ENCODE measurements at regions not wholly inside any gene's neighbourhood (a gene's known extent, or its start where the extent isn't known, plus 50 kb on each side); places are given as distances from the start of the nearest gene placed in this dataset.
A peak's percentile ranks its signal among the peaks of the same experiment; 100 is the strongest.
"Not testable (repeated sequence)": the region's sequence is repeated elsewhere in the genome, so short reads cannot be mapped to it uniquely, and the experiment has no call there.

GRCh38 chr6:14999106-14999505, 246.8 kb upstream of the JARID2 start:
- no peak for DNase-seq (ENCODE audit: low read depth)

- DNase-seq (ENCODE audit: low read depth), result no peak
These were observed 244.5 kb upstream of the JARID2 start for GRCh38 chr6:15001326-15001910.

- DNase-seq (ENCODE audit: low read depth), result no peak
These were observed 237.6 kb upstream of the JARID2 start for GRCh38 chr6:15008269-15008668.

DNA sequence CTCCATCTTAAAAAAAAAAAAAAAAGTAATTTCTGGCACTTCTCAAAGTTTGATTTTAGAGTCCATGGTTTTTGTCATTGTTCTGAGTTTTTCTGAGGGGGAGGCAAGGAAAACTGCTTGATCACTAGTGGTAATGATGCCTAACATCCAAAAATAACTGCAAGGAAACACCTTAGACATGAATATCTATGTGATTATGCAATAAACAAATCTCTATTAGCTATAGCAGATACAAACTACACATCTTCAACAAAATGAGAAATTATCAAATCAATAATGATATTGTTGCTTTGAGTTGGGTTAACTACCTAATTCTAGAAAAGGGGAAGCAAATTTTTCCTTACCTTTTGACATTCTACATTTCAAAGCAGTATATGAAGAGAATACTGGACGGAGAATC, 230.9 kb upstream of the JARID2 start:
- DNase-seq (ENCODE audit: low read depth), result no peak

GRCh38 chr6:15016813-15017212, 229.1 kb upstream of the JARID2 start:
- no peak for DNase-seq (ENCODE audit: low read depth)

GRCh38 chr6:15017261-15017660, 228.6 kb upstream of the JARID2 start:
- peak; percentile 21 for DNase-seq (ENCODE audit: low read depth)

- DNase-seq (ENCODE audit: low read depth), result no peak
These were observed 228.1 kb upstream of the JARID2 start for GRCh38 chr6:15017803-15018202.

GRCh38 chr6:15020119-15020770, 225.6 kb upstream of the JARID2 start:
- DNase-seq (ENCODE audit: low read depth), result no peak

- no peak for DNase-seq (ENCODE audit: low read depth)
These were observed 224.8 kb upstream of the JARID2 start for GRCh38 chr6:15021074-15021473.

DNA sequence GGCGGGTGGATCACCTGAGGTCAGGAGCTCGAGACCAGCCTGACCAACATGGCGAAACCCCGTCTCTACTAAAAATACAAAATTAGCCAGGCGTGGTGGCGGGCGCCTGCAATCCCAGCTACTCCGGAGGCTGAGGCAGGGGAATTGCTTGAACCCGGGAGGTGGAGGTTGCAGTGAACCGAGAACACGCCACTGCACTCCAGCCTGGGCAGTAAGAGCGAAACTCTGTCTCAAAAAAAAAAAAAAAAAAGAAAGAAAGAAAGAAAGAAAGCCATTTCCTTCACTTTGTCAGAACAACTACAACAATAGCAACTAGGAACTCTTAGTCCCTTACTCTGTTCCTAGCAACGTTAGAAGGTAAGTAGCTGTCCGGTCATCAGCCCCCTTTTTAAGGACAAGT, 222.9 kb upstream of the JARID2 start:
- not testable (repeated sequence) for DNase-seq (ENCODE audit: low read depth)

- no peak for DNase-seq (ENCODE audit: low read depth)
These were observed 222.4 kb upstream of the JARID2 start for GRCh38 chr6:15023448-15023847.

DNA sequence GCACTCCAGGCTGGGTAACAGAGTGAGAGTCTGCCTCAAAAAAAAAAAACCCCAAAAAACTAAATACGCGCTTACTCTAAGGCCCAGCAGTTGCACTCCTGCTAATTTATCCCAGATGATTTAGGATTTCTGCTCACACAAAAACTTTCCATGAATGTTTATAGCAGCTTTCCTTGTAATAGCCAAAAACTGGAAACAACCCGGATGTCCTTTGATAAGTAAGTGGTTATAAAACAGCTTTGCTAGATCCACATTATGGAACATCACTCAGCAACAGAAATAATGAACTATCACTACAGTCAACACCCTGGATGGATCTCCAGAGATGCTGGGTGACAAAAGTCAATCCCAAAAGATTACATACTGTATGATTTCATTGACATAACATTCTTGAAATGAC, 220.4 kb upstream of the JARID2 start:
- peak; percentile 24 for DNase-seq (ENCODE audit: low read depth)

- peak; percentile 55 for DNase-seq (ENCODE audit: low read depth)
These were observed 219.0 kb upstream of the JARID2 start for GRCh38 chr6:15026832-15027231.

- no peak for DNase-seq (ENCODE audit: low read depth)
These were observed 218.4 kb upstream of the JARID2 start for GRCh38 chr6:15027472-15027871.

DNA sequence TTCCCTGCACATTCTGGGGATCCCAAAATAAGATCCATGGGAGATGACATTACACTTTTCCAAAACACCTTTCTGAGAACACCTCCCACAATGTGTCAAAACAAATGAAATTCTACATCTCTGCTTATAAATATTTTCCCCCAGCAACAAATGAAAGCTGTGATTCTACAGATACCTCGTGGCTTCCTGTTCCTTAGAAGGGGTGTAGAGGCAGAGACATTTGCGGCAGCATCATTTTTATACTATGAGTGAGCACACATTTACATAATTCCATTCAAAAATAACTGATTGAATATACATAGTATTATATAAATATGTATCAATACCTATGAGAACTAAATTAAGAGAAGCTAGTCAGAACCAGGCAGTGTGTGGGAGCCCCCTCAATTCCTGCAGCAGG, 213.9 kb upstream of the JARID2 start:
- no peak for DNase-seq (ENCODE audit: low read depth)

DNA sequence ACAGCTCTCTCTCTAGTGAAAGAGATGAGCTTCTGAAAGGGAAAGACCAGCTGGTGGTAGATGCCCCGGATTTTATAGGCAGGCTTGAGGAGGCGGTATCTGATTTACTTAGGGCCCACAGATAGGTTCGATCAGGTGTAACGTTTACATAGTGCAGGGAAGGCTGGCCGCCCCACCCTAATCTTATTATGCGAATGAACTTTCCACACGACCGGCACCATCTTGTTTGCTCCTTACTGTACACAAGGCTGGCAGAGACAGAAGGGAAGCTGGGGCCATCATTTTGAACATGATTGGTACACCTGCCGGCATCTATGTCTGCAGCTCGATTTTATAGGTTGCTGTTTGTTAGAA, 212.0 kb upstream of the JARID2 start:
- DNase-seq (ENCODE audit: low read depth), result no peak

DNA sequence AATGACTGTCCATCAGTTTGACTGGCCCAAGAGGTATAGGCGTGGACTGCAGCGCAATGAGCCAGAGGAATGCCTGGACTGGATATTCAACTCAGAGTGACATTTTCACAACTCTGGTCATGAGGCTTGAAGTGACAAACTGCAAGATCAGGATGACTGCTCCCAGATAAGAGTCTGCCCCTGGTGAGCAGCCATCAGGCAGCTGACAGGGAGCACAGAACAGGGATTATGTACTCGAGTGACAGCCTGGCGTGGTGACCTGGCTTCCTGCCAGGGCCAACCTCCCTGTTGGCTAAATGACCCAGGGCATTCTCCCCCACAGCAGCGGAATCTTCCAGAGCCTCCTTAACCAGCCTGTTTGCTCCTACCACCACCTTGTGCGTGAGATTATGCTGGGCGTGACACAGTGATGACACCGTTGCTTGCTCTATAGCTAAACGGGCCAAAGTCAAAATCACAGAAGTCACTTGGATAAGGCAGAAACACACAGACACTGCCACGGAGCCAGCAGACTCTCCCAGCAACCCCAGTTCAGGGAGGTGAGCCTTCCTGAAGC, 209.1 kb upstream of the JARID2 start:
- no peak for DNase-seq (ENCODE audit: low read depth)

DNA sequence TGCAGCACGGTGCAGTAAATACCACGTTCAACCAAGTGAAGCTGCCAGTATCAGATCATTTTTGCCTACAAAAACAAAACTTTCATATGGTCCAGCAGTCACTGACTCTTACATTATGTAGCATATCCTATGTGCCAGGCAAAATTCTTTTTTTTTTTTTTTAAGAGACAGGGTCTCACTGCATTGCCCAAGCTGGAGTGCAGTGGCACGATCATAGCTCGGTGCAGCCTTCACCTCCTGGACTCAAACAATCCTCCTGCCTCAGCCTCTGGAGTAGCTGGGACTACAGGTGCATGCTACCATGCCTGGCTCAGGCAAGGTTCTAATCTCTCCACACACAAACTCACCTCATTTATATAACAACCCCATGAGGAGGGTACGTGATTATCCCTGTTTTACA, 208.6 kb upstream of the JARID2 start:
- DNase-seq (ENCODE audit: low read depth), result no peak

DNA sequence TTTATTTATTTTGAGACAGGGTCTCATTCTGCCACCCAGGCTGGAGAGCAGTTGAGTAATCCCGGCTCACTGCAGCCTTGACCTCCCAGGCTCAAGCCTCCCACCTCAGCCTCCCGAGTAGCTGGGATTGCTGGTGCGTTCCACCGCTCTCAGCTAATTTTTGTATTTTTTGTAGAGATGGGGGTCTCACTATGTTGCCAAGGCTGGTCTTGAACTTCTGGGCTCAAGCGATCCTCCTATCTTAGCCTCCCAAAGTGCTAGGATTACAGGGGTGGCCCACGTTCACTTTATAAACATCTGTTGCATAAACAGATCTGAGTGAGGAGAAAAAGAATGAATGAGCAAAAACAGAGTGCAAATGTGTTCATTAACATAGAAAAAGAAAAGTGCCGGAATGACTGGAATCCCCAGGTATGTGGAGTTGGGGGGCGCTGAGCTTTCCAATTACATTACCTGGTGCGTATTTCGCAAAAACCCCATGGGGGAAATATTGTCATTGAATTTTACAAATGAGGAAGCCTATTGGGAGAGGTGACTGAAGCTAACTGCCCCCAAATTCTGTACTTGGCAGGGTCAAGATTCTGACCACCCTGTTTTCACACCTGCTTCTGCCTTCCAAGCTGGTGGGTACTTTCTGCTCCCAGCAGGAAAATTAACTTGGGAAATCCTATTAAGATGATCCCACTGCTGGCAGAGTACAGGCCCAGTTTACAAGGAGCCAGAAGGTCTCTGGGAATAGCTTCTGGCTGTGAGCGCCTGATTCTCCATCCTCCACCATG, 207.7 kb upstream of the JARID2 start:
- no peak for DNase-seq (ENCODE audit: low read depth)

DNA sequence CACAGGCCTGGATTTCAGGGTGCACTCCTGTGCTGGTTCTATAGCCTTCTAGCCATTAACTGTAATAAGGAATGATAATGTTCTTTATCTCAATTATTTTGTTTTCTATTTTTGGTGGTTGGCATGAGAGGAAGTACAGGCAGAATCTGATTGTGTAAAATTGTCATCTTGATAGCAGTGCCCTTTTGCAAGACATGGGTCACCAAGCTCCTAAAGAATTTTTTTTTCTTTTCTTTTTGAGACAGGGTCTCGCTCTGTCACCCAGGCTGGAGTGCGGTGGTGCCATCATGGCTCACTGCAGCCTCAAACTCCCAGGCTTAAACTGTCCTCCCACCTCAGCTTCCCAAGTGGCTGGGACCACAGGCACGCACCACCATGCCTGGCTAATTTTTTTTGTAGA, 206.7 kb upstream of the JARID2 start:
- DNase-seq (ENCODE audit: low read depth), result no peak

DNA sequence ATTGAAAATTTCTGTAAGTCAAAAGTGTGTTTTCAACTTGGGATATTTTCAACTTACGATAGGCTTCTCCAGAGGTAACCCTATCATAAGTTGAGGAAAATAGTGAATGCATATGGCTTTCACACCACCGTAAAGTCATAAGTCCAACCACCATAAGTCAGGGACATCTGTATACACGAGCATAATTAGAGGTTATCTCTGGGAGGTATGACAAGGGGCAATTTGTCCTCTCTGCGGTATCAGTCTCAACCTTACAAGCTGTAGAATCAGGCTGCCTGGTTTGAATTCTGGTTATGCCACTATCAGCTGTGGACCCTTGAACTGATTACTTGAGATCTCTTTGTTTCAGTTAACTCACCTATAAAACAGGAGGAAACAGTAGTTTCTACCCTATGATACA, 202.9 kb upstream of the JARID2 start:
- DNase-seq (ENCODE audit: low read depth), result no peak

- peak; percentile 17 for DNase-seq (ENCODE audit: low read depth)
These were observed 201.6 kb upstream of the JARID2 start for GRCh38 chr6:15044146-15044882.

DNA sequence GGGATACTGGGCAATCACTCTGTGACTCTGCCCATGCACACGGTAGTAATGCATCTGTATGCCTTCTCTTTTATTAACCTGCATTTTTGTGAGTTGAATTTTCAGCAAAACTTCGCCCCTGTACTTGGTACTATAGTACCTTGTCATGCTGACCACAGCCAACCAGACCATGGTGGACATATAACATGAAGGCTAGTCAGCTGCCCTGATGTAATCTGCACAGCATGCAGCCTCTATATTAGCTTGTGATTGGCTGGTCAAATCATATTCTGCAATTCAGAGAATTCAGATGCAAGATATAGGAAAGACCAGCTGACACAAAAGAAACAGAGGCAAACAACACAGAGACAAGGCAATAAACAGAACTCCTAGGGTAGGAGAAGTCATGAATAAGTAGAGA, 200.9 kb upstream of the JARID2 start:
- no peak for DNase-seq (ENCODE audit: low read depth)

All from EH (cell line).